Right atrium auricular region (tissue), 2 donors: ENCODE measurements at regions not wholly inside any gene's neighbourhood (a gene's known extent, or its start where the extent isn't known, plus 50 kb on each side); places are given as distances from the start of the nearest gene placed in this dataset.

ENCODE experiments used
- DNase-seq: peaks from one replicate; pipeline ENCODE4 v3.0.0-alpha.2; 2019; ENCODE audit warnings: low spot score
- H3K27ac ChIP-seq, 2 donors: fragments of 200-600 bp; sonication (generic); 1 replicate in 1 of 2; 2 replicates in 1 of 2; pipeline ENCODE4 v1.5.1; 2016 to 2019
- H3K27me3 ChIP-seq, 2 donors: fragments of 200-600 bp; sonication (generic); one replicate each; pipeline versions ENCODE4 v1.5.1 to v1.6.0; 2017 to 2019
- H3K36me3 ChIP-seq: fragments of 200-600 bp; sonication (generic); one replicate; pipeline ENCODE4 v1.5.1; 2016
- H3K4me1 ChIP-seq, 2 donors: fragments of 200-600 bp; sonication (generic); one replicate each; pipeline versions ENCODE4 v1.5.1 to v1.6.0; 2017 to 2019
- H3K4me3 ChIP-seq, 2 donors: fragments of 200-600 bp; sonication (generic); 1 replicate in 1 of 2; 2 replicates in 1 of 2; pipeline ENCODE4 v1.5.1; 2017 to 2019; ENCODE audit warnings: mild to moderate bottlenecking in 1 of 2, moderate library complexity in 1 of 2
- H3K9me3 ChIP-seq, 2 donors: fragments of 200-600 bp; sonication (generic); one replicate each; pipeline ENCODE4 v1.5.1; 2019
- TF ChIP-seq, protein P1 (sequence below), 2 donors: fragments of 200-600 bp; sonication (generic); IDR thresholded peaks; one replicate each; pipeline ENCODE4 v1.5.1; 2019; ENCODE audit warnings: antibody characterized with exemption in 2 of 2

DNA sequence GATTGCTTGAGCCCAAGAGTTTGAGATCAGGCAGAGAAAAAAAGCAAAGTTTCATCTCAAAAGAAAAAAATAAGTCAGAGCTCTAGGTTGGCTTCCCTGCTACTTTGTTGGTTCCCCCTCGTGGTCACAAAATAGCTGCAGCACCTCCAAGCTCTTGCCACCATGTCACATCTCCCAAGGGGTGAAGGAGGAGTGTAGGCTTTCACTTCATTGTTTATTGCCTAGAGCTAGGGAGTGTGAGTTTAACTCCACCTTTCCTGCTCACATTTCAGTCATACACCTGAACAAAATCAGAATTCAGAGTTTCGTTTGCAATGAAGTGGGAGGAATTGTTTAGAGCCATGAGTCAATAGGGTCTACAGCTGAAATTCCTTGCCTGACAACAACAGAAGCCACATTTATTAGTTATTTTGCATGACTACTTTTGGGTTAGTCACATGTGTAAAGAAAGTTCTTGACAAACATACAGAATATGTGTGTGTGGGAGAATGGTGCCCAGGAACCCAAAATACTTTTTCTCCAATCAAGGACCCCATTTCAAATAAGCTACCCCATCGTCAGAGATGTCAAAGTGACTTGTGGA lies 56.2 kb upstream of the UFL1 start:
- DNase-seq = no peak
- Histone ChIP-seq H3K4me1 (no peaks in the 10 kb centered on the region), H3K27ac (no peak overlapping the region), H3K4me3 (no peak overlapping the region), H3K9me3 (no peaks in the 10 kb centered on the region), H3K27me3 (no peaks in the 10 kb centered on the region), H3K36me3 (no peaks in the 10 kb centered on the region)
- TF ChIP-seq, protein P1, sequence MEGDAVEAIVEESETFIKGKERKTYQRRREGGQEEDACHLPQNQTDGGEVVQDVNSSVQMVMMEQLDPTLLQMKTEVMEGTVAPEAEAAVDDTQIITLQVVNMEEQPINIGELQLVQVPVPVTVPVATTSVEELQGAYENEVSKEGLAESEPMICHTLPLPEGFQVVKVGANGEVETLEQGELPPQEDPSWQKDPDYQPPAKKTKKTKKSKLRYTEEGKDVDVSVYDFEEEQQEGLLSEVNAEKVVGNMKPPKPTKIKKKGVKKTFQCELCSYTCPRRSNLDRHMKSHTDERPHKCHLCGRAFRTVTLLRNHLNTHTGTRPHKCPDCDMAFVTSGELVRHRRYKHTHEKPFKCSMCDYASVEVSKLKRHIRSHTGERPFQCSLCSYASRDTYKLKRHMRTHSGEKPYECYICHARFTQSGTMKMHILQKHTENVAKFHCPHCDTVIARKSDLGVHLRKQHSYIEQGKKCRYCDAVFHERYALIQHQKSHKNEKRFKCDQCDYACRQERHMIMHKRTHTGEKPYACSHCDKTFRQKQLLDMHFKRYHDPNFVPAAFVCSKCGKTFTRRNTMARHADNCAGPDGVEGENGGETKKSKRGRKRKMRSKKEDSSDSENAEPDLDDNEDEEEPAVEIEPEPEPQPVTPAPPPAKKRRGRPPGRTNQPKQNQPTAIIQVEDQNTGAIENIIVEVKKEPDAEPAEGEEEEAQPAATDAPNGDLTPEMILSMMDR (IDR thresholded peaks at IDR 0.05) = no peak

DNA sequence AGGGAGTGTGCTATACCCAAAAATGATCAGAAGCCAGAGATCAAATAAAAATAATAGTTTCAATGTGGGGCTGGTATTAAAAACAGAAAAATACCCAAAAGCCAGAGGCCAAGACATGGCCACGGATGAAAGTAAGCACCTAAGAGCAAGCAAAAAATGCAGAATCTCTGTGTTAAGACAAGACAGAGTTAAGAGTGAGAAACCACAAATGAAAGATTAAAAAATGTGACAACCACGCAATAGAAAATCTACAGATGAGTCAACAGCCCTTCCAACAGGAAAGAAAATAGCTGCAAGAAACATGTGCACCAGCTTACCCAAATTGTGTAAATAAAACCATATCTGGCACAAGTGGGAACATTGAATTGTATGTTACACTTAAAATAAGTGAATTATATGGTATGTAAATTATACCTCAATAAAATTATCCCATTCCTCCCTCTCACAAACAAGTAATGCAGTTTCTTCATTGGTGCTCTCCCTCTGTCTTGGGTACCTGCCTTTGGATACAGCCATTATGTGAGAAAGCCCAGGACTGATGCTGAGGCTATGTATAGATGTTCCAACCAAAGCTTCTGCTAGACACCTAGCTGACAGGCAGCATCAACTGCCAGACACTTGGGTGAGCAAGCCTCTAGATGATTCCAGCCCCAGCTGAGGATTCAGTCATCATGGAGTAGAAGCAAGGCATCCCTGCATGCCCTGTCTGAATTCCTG lies 55.3 kb upstream of the UFL1 start:
- DNase-seq = no peak
- TF ChIP-seq, protein P1 (IDR thresholded peaks at IDR 0.05) = no peak

DNA sequence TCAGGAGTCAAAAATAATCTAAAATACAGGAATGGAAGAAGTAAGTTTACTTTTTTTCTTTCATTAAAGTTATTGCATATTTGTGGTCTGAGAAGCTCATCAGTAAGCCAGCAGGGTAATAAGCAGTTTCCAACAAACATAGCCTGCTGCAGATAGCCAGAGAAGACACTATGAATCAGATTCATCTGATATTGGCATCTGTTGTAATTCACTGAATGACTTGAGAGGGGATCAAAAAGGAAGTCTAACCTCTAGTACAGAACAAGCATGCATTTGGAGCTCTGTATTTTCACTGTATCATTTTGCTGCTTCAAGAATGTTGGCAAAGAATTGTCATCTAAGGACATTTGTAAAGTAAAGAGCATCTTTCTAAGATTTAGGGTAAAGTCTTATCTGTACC lies 53.8 kb upstream of the UFL1 start:
- no peak overlapping the region for H3K4me3 ChIP-seq
- TF ChIP-seq, protein P1 (IDR thresholded peaks at IDR 0.05) = no peak
- no peak overlapping the region for H3K27ac ChIP-seq
- no peaks in the 10 kb centered on the region for H3K27me3 ChIP-seq
- H3K36me3 ChIP-seq = no peaks in the 10 kb centered on the region
- DNase-seq = no peak
- no peaks in the 10 kb centered on the region for H3K4me1 ChIP-seq
- H3K9me3 ChIP-seq = no peaks in the 10 kb centered on the region

More for the DNA sequence above, 55.3 kb upstream of the UFL1 start:
- H3K4me1 ChIP-seq = no peaks in the 10 kb centered on the region
- H3K27ac ChIP-seq = no peak overlapping the region
- H3K27me3 ChIP-seq = no peaks in the 10 kb centered on the region
- no peaks in the 10 kb centered on the region for H3K36me3 ChIP-seq
- H3K9me3 ChIP-seq = no peaks in the 10 kb centered on the region
- H3K4me3 ChIP-seq = no peak overlapping the region

DNA sequence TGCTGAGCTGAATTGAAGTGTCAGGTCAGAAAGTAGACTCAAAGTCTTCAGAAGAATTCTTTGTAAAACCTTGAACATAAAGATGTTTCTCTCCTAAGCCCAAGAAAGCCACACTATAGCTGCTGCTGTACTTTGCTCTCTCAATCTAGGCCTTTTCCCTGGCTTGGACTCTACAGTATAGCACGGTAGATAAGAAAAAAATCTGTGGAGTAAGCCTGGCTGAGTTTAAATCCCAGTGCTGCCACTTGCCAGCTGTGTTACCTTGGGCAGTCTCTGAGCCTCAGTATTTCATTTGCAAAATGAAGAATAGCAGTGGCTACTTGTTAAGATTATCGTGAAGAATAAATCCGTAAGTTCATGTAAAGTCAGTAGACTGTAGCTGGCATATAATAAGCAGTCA lies 53.3 kb upstream of the UFL1 start:
- Histone ChIP-seq H3K27me3 (no peaks in the 10 kb centered on the region), H3K4me1 (no peaks in the 10 kb centered on the region)
- TF ChIP-seq, protein P1 (IDR thresholded peaks at IDR 0.05) = no peak

DNA sequence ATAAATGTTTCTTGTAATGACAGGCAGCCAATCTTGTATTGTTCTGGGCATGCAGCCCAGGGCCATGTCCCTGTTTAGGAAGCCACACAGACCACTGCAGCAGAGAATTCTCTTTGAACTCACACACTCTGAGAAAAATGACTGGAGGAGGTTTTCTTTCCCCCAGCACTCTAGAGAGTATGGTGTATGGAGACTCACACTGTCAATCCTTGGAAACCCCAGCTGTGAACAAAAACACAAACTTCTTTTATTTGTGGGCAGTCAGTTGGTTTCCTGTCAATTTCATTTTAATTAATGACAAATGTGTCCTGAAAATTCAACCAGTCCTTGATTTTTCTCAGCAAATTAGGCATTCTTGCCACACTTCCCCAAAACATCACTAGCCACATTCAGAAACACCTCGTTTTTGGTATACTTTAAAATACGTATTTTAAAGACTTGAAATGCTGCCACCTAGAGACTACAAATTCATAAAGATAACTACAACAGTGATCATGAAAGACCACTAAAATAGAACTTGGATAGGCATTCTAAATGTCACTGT lies 52.9 kb upstream of the UFL1 start:
- no peaks in the 10 kb centered on the region for H3K4me1 ChIP-seq
- H3K27me3 ChIP-seq = no peaks in the 10 kb centered on the region
- no peak overlapping the region for H3K4me3 ChIP-seq
- H3K27ac ChIP-seq = no peak overlapping the region
- no peaks in the 10 kb centered on the region for H3K9me3 ChIP-seq
- no peak for DNase-seq
- H3K36me3 ChIP-seq = no peaks in the 10 kb centered on the region
- TF ChIP-seq, protein P1 (IDR thresholded peaks at IDR 0.05) = peak in 1 of 2 donors; percentile 31

More for the DNA sequence above, 53.3 kb upstream of the UFL1 start:
- H3K9me3 ChIP-seq = no peaks in the 10 kb centered on the region
- no peaks in the 10 kb centered on the region for H3K36me3 ChIP-seq
- H3K27ac ChIP-seq = no peak overlapping the region
- H3K4me3 ChIP-seq = no peak overlapping the region
- no peak for DNase-seq
